Adrenal gland (tissue), 5 donors: ENCODE measurements at regions not wholly inside any gene's neighbourhood (a gene's known extent, or its start where the extent isn't known, plus 50 kb on each side); places are given as distances from the start of the nearest gene placed in this dataset.

Source experiments
- CTCF ChIP-seq, 6 experiments: fragments of 450-650 bp in 4 of 6; fragments of 200-600 bp in 2 of 6; sonication (generic) in 1 of 6; IDR thresholded peaks; 1 replicate in 5 of 6; 2 replicates in 1 of 6; pipeline versions ENCODE4 v1.5.1 to v1.8.0; 2016 to 2021; ENCODE audit warnings: antibody characterized with exemption in 6 of 6, mild to moderate bottlenecking in 2 of 6, moderate library complexity in 1 of 6
- POLR2A ChIP-seq, 2 donors: fragments of 450-650 bp; IDR thresholded peaks; one replicate each; pipeline ENCODE4 v1.6.1; 2017; ENCODE audit warnings: antibody characterized with exemption in 2 of 2, mild to moderate bottlenecking in 2 of 2, moderate library complexity in 1 of 2
- donor health status: DM: no; HTN: no; CAD: no.

- no peak for TF ChIP-seq CTCF (IDR thresholded peaks at IDR 0.05)
- TF ChIP-seq POLR2A (IDR thresholded peaks at IDR 0.05): no peak
Observed at GRCh38 chr18:41320100-41320499, 634.9 kb upstream of the PIK3C3 start.
